Stomach (tissue), 4 donors: ENCODE measurements at regions not wholly inside any gene's neighbourhood (a gene's known extent, or its start where the extent isn't known, plus 50 kb on each side); places are given as distances from the start of the nearest gene placed in this dataset.

Source experiments
- CTCF ChIP-seq, 7 experiments: fragments of 450-650 bp in 4 of 7; fragments of 200-600 bp in 3 of 7; sonication (generic) in 3 of 7; IDR thresholded peaks; one replicate each; pipeline ENCODE4 v1.5.1; 2016 to 2019; ENCODE audit warnings: antibody characterized with exemption in 7 of 7, control low read depth in 2 of 7, mild to moderate bottlenecking in 1 of 7
- EP300 ChIP-seq: sonication (generic); formaldehyde crosslinking; IDR thresholded peaks from one replicate; pipeline ENCODE4 v1.6.1; 2017; ENCODE audit warnings: antibody characterized with exemption
- POLR2A ChIP-seq, 4 donors: fragments of 450-650 bp; IDR thresholded peaks; one replicate each; pipeline ENCODE4 v1.6.1; 2016; ENCODE audit warnings: antibody characterized with exemption in 4 of 4, control low read depth in 2 of 4, mild to moderate bottlenecking in 1 of 4, moderate library complexity in 1 of 4
- POLR2AphosphoS5 ChIP-seq, 3 donors: sonication (generic); formaldehyde crosslinking; IDR thresholded peaks; one replicate each; pipeline ENCODE4 v1.6.1; 2016; ENCODE audit warnings: antibody characterized with exemption in 3 of 3

DNA sequence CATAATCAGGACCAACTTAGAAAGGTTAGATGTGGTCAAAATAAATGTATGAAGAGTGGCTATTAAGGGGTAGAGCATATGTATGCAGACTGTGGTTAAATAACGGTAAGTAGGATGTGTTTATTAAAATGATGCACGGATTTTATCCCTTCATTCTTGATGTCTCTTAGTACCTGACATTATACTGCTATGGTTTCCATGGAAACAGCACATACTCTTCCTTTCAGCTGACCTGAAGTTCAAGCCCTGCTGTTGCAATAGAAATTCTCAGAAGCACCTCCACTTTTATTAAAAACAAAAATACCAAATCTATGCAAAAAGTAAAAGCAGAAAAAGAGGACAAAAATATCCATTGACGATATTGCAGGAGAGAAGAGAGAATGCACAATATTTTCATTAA is 381.4 kb downstream of the RWDD3 start:
- no peak for TF ChIP-seq CTCF (IDR thresholded peaks at IDR 0.05)
- TF ChIP-seq EP300: no peak
- TF ChIP-seq POLR2AphosphoS5 (IDR thresholded peaks at IDR 0.05): no peak
- no peak for TF ChIP-seq POLR2A (IDR thresholded peaks at IDR 0.05)
